ENCODE measurements at regions not wholly inside any gene's neighbourhood (a gene's known extent, or its start where the extent isn't known, plus 50 kb on each side); places are given as distances from the start of the nearest gene placed in this dataset.
"Not testable (repeated sequence)": the region's sequence is repeated elsewhere in the genome, so short reads cannot be mapped to it uniquely, and the experiment has no call there.

GRCh38 chr1:30462166-30462565 is 261.2 kb downstream of the MATN1 start:
- no peaks in the 10 kb centered on the region for H3K4me1 ChIP-seq
- no peaks in the 10 kb centered on the region for H3K36me3 ChIP-seq
- no peak for ATAC-seq
- no peak overlapping the region for H3K27ac ChIP-seq
- WGBS, 2 donors (ENCODE audit: low coverage in 1 of 2), result 69 to 80% methylated on average over 1 to 3 of the region's 4 CpGs
- H3K9me3 ChIP-seq, result peaks cover 0 to 21% (median 0%) of the 10 kb centered on the region in 3 donors
- peaks cover 55% of the 10 kb centered on the region for H3K27me3 ChIP-seq
- no peak for TF ChIP-seq EP300 (IDR thresholded peaks at IDR 0.05)
- TF ChIP-seq CTCF (IDR thresholded peaks at IDR 0.05), result no peak
- TF ChIP-seq POLR2A (IDR thresholded peaks at IDR 0.05), result no peak
- no peak for TF ChIP-seq POLR2AphosphoS5 (IDR thresholded peaks at IDR 0.05)
- H3K4me3 ChIP-seq, result no peak overlapping the region

- Histone ChIP-seq H3K9me3 (peaks cover 0 to 21% (median 0%) of the 10 kb centered on the region in 3 donors), H3K4me1 (no peaks in the 10 kb centered on the region), H3K27me3 (peaks cover 55% of the 10 kb centered on the region), H3K27ac (no peak overlapping the region), H3K36me3 (no peaks in the 10 kb centered on the region), H3K4me3 (no peak overlapping the region)
- TF ChIP-seq EP300 (IDR thresholded peaks at IDR 0.05) (no peak), CTCF (IDR thresholded peaks at IDR 0.05) (no peak), POLR2A (IDR thresholded peaks at IDR 0.05) (no peak), POLR2AphosphoS5 (IDR thresholded peaks at IDR 0.05) (no peak)
- no peak for ATAC-seq
Observed at GRCh38 chr1:30461640-30462039, 261.7 kb downstream of the MATN1 start.

GRCh38 chr1:30460661-30461060 is 262.7 kb downstream of the MATN1 start:
- Histone ChIP-seq H3K27ac (no peak overlapping the region), H3K9me3 (peaks cover 0 to 21% (median 0%) of the 10 kb centered on the region in 3 donors), H3K27me3 (peaks cover 50% of the 10 kb centered on the region), H3K36me3 (no peaks in the 10 kb centered on the region), H3K4me1 (no peaks in the 10 kb centered on the region), H3K4me3 (no peak overlapping the region)
- WGBS, 2 donors (ENCODE audit: low coverage in 1 of 2), result 20% methylated on average over 1 of the region's 1 CpG; no CpG with 5 or more reads in 1 of the 2 donors
- no peak for TF ChIP-seq CTCF (IDR thresholded peaks at IDR 0.05)
- no peak for TF ChIP-seq POLR2AphosphoS5 (IDR thresholded peaks at IDR 0.05)
- no peak for TF ChIP-seq EP300 (IDR thresholded peaks at IDR 0.05)
- no peak for TF ChIP-seq POLR2A (IDR thresholded peaks at IDR 0.05)
- no peak for ATAC-seq

- Histone ChIP-seq H3K27me3 (peaks cover 49% of the 10 kb centered on the region), H3K9me3 (peaks cover 0 to 21% (median 0%) of the 10 kb centered on the region in 3 donors)
- H3K36me3 ChIP-seq, ATAC-seq, H3K4me3 ChIP-seq, H3K4me1 ChIP-seq, H3K27ac ChIP-seq: not testable (repeated sequence)
- WGBS, 2 donors (ENCODE audit: low coverage in 1 of 2), result 50% methylated on average over 1 of the region's 13 CpGs; no CpG with 5 or more reads in 1 of the 2 donors
Observed at GRCh38 chr1:30458730-30459485, 264.5 kb downstream of the MATN1 start.

- H3K27ac ChIP-seq, result no peak overlapping the region
- no peaks in the 10 kb centered on the region for H3K36me3 ChIP-seq
- ATAC-seq, result no peak
- H3K4me3 ChIP-seq, result no peak overlapping the region
- 79 to 100% methylated on average over 2 of the region's 2 CpGs for WGBS, 2 donors (ENCODE audit: low coverage in 1 of 2)
- H3K9me3 ChIP-seq, result no peaks in the 10 kb centered on the region
- TF ChIP-seq EP300 (IDR thresholded peaks at IDR 0.05) (no peak), CTCF (IDR thresholded peaks at IDR 0.05) (no peak), POLR2AphosphoS5 (IDR thresholded peaks at IDR 0.05) (no peak), POLR2A (IDR thresholded peaks at IDR 0.05) (no peak)
- no peaks in the 10 kb centered on the region for H3K4me1 ChIP-seq
- H3K27me3 ChIP-seq, result peaks cover 13% of the 10 kb centered on the region
Observed at GRCh38 chr1:30452925-30453324, 270.5 kb downstream of the MATN1 start.
